Thyroid gland (tissue), 4 donors: ENCODE measurements at regions not wholly inside any gene's neighbourhood (a gene's known extent, or its start where the extent isn't known, plus 50 kb on each side); places are given as distances from the start of the nearest gene placed in this dataset.

Experiments used
- POLR2A ChIP-seq, 2 donors: fragments of 450-650 bp; IDR thresholded peaks; one replicate each; pipeline ENCODE4 v1.6.1; 2017; ENCODE audit warnings: antibody characterized with exemption in 2 of 2, mild to moderate bottlenecking in 2 of 2, moderate library complexity in 1 of 2
- TF ChIP-seq, protein P1 (sequence below), 6 experiments: fragments of 200-600 bp in 3 of 6; fragments of 450-650 bp in 3 of 6; sonication (generic) in 3 of 6; IDR thresholded peaks; one replicate each; pipeline ENCODE4 v1.5.1; 2016 to 2019; ENCODE audit warnings: antibody characterized with exemption in 6 of 6, mild to moderate bottlenecking in 2 of 6, inconsistent platforms in 1 of 6, moderate library complexity in 1 of 6

DNA sequence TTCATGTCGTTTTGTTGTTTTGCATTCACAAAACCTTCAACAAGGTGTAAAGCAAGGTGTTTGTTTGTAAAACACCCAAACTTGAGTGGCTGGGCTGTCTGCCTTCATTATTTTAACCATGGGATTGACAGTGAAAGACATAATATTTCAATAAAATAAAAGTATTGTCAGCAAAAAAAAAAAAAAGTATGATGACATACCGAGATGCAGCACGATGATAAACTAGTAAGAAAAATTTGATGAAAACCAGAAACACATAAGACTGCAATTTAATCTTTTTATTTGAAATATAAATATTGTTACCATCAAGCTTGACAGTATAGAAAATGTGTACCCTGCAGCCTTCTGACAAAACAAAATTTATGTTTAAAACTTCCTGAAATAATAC is 419.3 kb upstream of the DYNLRB2 start:
- no peak for TF ChIP-seq POLR2A (IDR thresholded peaks at IDR 0.05)
- TF ChIP-seq, protein P1, sequence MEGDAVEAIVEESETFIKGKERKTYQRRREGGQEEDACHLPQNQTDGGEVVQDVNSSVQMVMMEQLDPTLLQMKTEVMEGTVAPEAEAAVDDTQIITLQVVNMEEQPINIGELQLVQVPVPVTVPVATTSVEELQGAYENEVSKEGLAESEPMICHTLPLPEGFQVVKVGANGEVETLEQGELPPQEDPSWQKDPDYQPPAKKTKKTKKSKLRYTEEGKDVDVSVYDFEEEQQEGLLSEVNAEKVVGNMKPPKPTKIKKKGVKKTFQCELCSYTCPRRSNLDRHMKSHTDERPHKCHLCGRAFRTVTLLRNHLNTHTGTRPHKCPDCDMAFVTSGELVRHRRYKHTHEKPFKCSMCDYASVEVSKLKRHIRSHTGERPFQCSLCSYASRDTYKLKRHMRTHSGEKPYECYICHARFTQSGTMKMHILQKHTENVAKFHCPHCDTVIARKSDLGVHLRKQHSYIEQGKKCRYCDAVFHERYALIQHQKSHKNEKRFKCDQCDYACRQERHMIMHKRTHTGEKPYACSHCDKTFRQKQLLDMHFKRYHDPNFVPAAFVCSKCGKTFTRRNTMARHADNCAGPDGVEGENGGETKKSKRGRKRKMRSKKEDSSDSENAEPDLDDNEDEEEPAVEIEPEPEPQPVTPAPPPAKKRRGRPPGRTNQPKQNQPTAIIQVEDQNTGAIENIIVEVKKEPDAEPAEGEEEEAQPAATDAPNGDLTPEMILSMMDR (IDR thresholded peaks at IDR 0.05), result no peak
